Left cardiac atrium (tissue), 4 donors: ENCODE measurements at regions not wholly inside any gene's neighbourhood (a gene's known extent, or its start where the extent isn't known, plus 50 kb on each side); places are given as distances from the start of the nearest gene placed in this dataset.
"Not testable (repeated sequence)": the region's sequence is repeated elsewhere in the genome, so short reads cannot be mapped to it uniquely, and the experiment has no call there.

Source experiments
- ATAC-seq, 2 donors: fragments of 200-7000 bp; cut with Tn5 transposase; one replicate each; pipeline ENCODE4 v1.9.1; 2020; ENCODE audit warnings: mild to moderate bottlenecking in 2 of 2, moderate library complexity in 2 of 2
- DNase-seq: peaks from one replicate; pipeline ENCODE4 v3.0.0-alpha.2; 2020
- intact Hi-C, 2 donors: fragments of 100-400 bp; cut with DNase I; formaldehyde crosslinking; loops; one replicate each; pipeline versions ENCODE4 v1.14.1 to v1.15.1; 2022 to 2023
- donor health status: DM: no; HTN: yes; CAD: no.
- donor health status: DM: no; HTN: yes; CAD: no; lungs with severe emphysema.
- donor health status: DM: yes; HTN: yes; CAD: no.
- donor health status: Dilated cardiomyopathy.

- ATAC-seq, result no peak
- DNase-seq, result no peak
- intact Hi-C loops, result no loop called here
These were observed 324.1 kb downstream of the FAM170A start for GRCh38 chr5:119953474-119953873.

GRCh38 chr5:119954106-119954505, 324.7 kb downstream of the FAM170A start:
- no peak for ATAC-seq
- DNase-seq, result no peak
- intact Hi-C loops, result no loop called here

- intact Hi-C loops, result no loop called here
- DNase-seq (no peak), ATAC-seq (no peak)
These were observed 332.6 kb downstream of the FAM170A start for GRCh38 chr5:119961993-119962392.

- ATAC-seq, result no peak
- DNase-seq, result no peak
- intact Hi-C loops, result loop anchor here in 1 of 2 donors (5.0 kb wide), 1 partner anchor 496 kb away; the partner anchor contains the start of gene PRR16
These were observed 336.7 kb downstream of the FAM170A start for GRCh38 chr5:119966028-119966427.

- intact Hi-C loops, result loop anchor here in 1 of 2 donors (5.0 kb wide), 1 partner anchor 494 kb away; the partner anchor contains the start of gene PRR16
- DNase-seq (no peak), ATAC-seq (no peak)
These were observed 339.3 kb downstream of the FAM170A start for GRCh38 chr5:119968690-119969089.

- ATAC-seq, intact Hi-C loops, DNase-seq: not testable (repeated sequence)
These were observed 357.7 kb downstream of the FAM170A start for GRCh38 chr5:119987077-119987476.

- intact Hi-C loops, result no loop called here
- no peak for ATAC-seq
- no peak for DNase-seq
These were observed 362.3 kb downstream of the FAM170A start for GRCh38 chr5:119991625-119992024.

GRCh38 chr5:119996128-119996527, 366.8 kb downstream of the FAM170A start:
- intact Hi-C loops, result no loop called here
- no peak for DNase-seq
- no peak for ATAC-seq

GRCh38 chr5:120007598-120007997, 378.2 kb downstream of the FAM170A start:
- no peak for ATAC-seq
- intact Hi-C loops, result no loop called here
- DNase-seq, result no peak

GRCh38 chr5:120012431-120012830, 383.1 kb downstream of the FAM170A start:
- ATAC-seq, result no peak
- no peak for DNase-seq
- intact Hi-C loops, result no loop called here

- ATAC-seq, result no peak
- no peak for DNase-seq
- intact Hi-C loops, result no loop called here
These were observed 385.2 kb downstream of the FAM170A start for GRCh38 chr5:120014535-120014934.

GRCh38 chr5:120016717-120017382, 387.5 kb downstream of the FAM170A start:
- ATAC-seq (no peak), DNase-seq (no peak)
- intact Hi-C loops, result no loop called here

GRCh38 chr5:120017513-120017912, 388.2 kb downstream of the FAM170A start:
- DNase-seq (no peak), ATAC-seq (no peak)
- intact Hi-C loops, result no loop called here

- DNase-seq, result no peak
- ATAC-seq, result no peak
- intact Hi-C loops, result no loop called here
These were observed 405.8 kb downstream of the FAM170A start for GRCh38 chr5:120035181-120035580.

GRCh38 chr5:120035815-120036577, 406.6 kb downstream of the FAM170A start:
- DNase-seq, result no peak
- no peak for ATAC-seq
- intact Hi-C loops, result no loop called here

- DNase-seq, result no peak
- intact Hi-C loops, result no loop called here
- ATAC-seq, result no peak
These were observed 408.1 kb downstream of the FAM170A start for GRCh38 chr5:120037451-120037850.

GRCh38 chr5:120039111-120039510, 409.8 kb downstream of the FAM170A start:
- no peak for ATAC-seq
- intact Hi-C loops, result no loop called here

GRCh38 chr5:120043431-120043830, 414.1 kb downstream of the FAM170A start:
- no peak for DNase-seq
- intact Hi-C loops, result no loop called here
- ATAC-seq, result no peak

More at GRCh38 chr5:120039111-120039510, 409.8 kb downstream of the FAM170A start:
- DNase-seq, result no peak

- intact Hi-C loops, result no loop called here
- ATAC-seq, result peak; percentile 42 to 71
These were observed 410.9 kb upstream of the PRR16 start for GRCh38 chr5:120052916-120053828.

GRCh38 chr5:120053841-120054240, 410.3 kb upstream of the PRR16 start:
- intact Hi-C loops, result no loop called here
- DNase-seq (no peak), ATAC-seq (peak; percentile 12 to 47)

More at GRCh38 chr5:120052916-120053828, 410.9 kb upstream of the PRR16 start:
- DNase-seq, result no peak
